NB4 (cell line): ENCODE measurements at regions not wholly inside any gene's neighbourhood (a gene's known extent, or its start where the extent isn't known, plus 50 kb on each side); places are given as distances from the start of the nearest gene placed in this dataset.

Source experiments
- CTCF ChIP-seq: IDR thresholded peaks from one replicate; pipeline ENCODE4 v1.5.1; 2012; ENCODE audit warnings: low read depth, low read length
- MYC ChIP-seq: IDR thresholded peaks from 2 replicates; pipeline ENCODE4 v1.6.1; 2011; ENCODE audit warnings: low read depth, low read length
- POLR2A ChIP-seq: IDR thresholded peaks from 2 replicates; pipeline ENCODE4 v1.6.1; 2011; ENCODE audit warnings: mild to moderate bottlenecking; ENCODE audit not compliant: insufficient read length; ENCODE audit errors: extremely low read depth
- TF ChIP-seq, protein P1 (sequence below): IDR thresholded peaks from 2 replicates; pipeline ENCODE4 v1.6.1; 2011; ENCODE audit warnings: low read depth, low read length

- no peak for TF ChIP-seq CTCF
- no peak for TF ChIP-seq POLR2A
- TF ChIP-seq, protein P1, sequence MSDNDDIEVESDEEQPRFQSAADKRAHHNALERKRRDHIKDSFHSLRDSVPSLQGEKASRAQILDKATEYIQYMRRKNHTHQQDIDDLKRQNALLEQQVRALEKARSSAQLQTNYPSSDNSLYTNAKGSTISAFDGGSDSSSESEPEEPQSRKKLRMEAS: no peak
- TF ChIP-seq MYC: no peak
Observed at GRCh38 chr10:106474876-106475275, 689.6 kb downstream of the SORCS1 start.
